UCSD-AML1 (cell line): ENCODE measurements at regions not wholly inside any gene's neighbourhood (a gene's known extent, or its start where the extent isn't known, plus 50 kb on each side); places are given as distances from the start of the nearest gene placed in this dataset.
"Not testable (repeated sequence)": the region's sequence is repeated elsewhere in the genome, so short reads cannot be mapped to it uniquely, and the experiment has no call there.

Source experiments
- DNase-seq: peaks from one replicate; lab custom pipeline; 2025; ENCODE audit not compliant: unreplicated experiment; lab: John Stamatoyannopoulos, UW

- no peak for DNase-seq
Measured at GRCh38 chr19:28578208-28578607, 634.7 kb downstream of the UQCRFS1 start.

GRCh38 chr19:28577666-28578065 is 635.3 kb downstream of the UQCRFS1 start:
- no peak for DNase-seq

DNA sequence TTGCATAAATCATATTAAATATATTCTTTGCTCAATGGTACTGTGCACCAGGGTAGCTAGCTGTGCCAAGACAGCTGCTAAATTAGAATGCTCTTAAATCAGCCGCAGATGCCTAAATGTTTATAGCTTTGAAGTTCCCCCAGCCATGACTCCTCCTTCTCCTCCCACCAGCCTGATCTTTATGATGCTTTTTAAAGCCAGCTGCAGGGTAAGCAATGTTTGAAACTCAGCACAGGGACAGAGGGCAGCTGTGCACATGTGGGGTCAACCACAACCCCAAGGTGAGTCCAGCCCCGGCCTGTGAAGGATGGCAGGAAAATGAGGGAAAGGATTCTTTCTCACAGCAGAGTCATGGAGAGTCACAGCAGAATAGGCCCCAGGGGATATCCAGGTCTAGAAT is 635.7 kb downstream of the UQCRFS1 start:
- DNase-seq: no peak

GRCh38 chr19:28575816-28576215 is 637.1 kb downstream of the UQCRFS1 start:
- no peak for DNase-seq

DNA sequence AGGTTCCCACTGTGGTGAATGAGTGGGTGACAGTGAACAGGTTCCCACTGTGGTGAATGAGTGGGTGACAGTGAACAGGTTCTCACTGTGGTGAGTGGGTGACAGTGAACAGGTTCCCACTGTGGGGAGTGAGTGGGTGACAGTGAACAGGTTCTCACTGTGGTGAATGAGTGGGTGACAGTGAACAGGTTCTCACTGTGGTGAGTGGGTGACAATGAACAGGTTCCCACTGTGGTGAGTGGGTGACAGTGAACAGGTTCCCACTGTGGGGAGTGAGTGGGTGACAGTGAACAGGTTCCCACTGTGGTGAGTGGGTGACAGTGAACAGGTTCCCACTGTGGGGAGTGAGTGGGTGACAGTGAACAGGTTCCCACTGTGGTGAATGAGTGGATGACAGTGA is 637.6 kb downstream of the UQCRFS1 start:
- DNase-seq: not testable (repeated sequence)

GRCh38 chr19:28574212-28574611 is 638.7 kb downstream of the UQCRFS1 start:
- no peak for DNase-seq

DNA sequence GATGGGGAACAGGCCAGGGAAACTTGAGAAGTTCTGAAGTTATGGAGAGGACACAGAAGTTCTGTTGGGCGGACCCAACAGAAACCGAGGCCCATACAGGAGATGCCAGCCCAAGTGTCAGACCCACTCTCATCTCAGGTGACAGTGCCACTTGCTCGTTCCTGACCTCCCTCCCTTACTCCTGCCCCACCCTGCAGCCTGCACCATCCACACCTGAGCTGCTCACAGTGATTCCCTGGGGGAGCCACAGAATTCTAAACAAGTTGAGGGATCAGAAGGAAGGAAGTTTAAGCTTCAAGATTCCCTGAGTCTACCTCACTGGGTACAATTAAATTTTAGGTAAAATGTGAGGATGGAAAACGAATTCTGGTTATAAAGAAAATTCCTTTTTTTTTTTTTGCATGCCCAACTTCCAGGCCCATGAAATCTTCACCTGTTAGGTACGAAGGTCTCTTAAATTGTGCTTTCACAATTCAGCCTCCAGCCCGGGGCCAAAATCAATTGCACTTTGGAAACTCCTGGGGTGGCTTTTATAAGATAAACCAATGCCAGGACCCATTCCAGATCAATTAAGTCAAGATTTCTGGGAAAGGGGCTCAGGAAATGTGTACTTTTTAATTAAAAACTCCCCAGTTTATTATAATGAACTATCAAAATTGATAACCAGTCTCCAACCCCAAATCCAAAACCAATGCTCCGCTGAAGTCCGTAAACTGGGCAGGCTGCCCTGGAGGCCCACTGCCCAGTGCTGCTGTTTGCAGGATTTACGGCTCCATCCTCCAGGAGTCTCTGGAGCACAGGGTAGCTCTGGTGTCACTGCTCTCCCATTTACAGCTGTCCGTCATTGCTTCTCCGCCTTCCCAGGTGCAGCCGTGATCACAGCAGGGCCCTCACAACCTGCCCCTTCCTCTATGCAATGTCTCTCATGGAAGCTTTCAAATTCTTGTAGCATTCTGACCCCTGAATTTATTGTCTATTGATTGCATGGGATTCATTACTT is 643.5 kb downstream of the UQCRFS1 start:
- DNase-seq: no peak

GRCh38 chr19:28567834-28568233 is 645.1 kb downstream of the UQCRFS1 start:
- DNase-seq: no peak

- no peak for DNase-seq
Measured at GRCh38 chr19:28563964-28564921, 648.7 kb downstream of the UQCRFS1 start.

GRCh38 chr19:28560786-28561185 is 652.2 kb downstream of the UQCRFS1 start:
- no peak for DNase-seq

- DNase-seq: no peak
Measured at GRCh38 chr19:28558783-28559182, 654.2 kb downstream of the UQCRFS1 start.

DNA sequence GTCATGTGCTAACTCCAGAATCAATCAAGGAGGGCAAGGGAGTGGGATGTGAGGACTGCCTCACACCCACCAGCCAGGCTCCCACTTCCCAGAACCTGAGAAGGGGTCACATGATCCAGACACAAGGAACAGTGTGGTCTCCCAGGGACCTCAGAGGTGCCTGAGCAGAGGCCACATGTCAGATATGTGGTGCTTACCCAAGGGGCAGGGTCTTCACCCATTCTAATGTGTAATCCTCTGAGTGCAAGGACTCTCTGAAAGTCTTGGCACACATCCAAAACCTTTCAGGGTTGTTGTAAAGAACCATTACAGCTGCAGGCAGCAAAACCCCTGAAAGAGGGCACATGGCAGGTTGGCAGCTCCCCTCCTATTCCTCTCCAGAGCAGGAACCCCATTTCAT is 656.6 kb downstream of the UQCRFS1 start:
- DNase-seq: no peak

DNA sequence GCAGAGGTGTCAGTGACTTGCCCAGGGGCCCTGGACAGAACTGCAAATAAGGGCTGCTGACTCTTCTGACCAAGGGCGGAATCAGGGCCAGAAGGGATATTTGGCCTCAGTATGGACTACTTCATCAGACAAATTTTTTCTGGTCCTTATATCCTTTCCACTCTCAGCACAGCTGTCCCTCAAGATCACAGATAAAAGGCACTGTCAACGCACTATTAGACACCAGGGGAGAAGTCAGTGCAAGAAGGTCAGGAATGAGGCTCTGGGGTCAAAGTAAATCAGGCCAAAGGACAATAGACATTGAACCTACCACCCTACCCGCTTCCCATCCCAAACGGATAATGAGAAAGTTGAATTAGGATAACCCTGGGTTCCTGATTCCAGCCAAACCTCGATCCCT is 657.6 kb downstream of the UQCRFS1 start:
- DNase-seq: no peak

GRCh38 chr19:28554321-28555091 is 658.4 kb downstream of the UQCRFS1 start:
- DNase-seq: no peak

DNA sequence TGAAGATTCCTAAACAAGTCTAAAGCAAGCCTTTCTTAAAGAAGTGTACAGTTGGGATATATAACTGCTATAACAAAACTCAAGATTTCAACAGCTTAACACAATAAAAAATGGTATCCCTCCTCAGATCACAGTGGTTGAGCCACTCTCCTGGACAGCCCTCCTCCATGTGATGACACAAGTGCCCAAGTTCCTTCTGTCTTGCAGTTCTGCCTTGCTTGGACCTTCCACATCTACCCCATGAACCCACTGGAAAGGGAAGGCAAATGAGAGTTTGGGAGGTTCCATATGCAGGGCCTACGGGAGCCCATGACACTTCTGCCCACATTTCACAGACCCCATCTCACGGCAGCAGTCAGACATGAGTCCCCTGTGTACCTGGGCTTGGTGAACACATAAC is 659.2 kb downstream of the UQCRFS1 start:
- no peak for DNase-seq

GRCh38 chr19:28553005-28553404 is 659.9 kb downstream of the UQCRFS1 start:
- no peak for DNase-seq

GRCh38 chr19:28549680-28550277 is 663.2 kb downstream of the UQCRFS1 start:
- no peak for DNase-seq

DNA sequence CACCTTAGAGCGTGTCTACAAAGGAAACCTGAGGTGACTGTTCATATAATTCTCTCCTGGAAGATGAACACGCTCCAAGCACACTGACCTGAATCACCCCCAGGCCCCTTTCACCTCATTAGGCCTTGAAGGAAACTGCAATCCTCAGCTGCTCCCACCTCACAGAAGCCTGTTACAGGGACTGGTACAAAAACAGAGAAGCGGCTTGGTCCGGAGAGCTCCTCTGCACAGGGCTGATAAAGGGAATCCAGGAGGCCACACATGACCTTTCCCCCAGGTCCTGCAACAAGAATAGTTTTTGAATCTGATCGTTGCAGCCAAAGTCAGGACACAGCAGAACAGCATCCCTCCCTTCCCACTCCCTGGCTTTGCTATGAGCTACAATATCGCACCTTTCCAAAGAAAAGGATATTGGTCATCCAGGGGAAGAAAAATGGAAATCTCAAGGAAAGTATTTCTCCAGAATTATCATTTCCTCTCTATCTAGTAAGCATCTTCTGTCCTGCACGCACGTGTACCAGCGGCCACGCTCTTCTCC is 666.7 kb downstream of the UQCRFS1 start:
- no peak for DNase-seq

DNA sequence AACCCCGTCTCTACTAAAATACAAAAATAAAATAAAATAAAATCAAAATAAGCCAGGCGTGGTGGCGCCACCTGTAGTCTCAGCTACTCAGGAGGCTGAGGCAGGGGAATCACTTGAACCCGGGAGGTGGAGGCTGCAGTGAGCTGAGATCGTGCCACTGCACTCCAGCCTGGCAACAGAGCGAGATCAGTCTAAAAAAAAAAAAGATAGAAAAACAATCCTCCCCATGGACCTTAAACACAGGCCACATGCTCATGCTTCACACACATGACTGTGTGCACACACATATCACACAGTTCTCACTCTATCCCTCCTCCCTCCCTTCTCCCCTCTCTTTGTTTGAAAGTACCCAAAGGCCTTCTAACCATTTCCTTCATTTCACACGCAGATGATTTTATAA is 667.6 kb downstream of the UQCRFS1 start:
- not testable (repeated sequence) for DNase-seq
